Duodenal mucosa (tissue), 2 donors: ENCODE measurements at regions not wholly inside any gene's neighbourhood (a gene's known extent, or its start where the extent isn't known, plus 50 kb on each side); places are given as distances from the start of the nearest gene placed in this dataset.

Experiments used
- H3K27ac ChIP-seq: one replicate; pipeline ENCODE4 v1.7.0; 2013; ENCODE audit warnings: low read depth, low read length
- H3K27me3 ChIP-seq, 2 donors: one replicate each; pipeline ENCODE4 v1.7.0; 2013; ENCODE audit warnings: low read length in 2 of 2, control low read depth in 1 of 2; ENCODE audit not compliant: insufficient read depth in 2 of 2, control insufficient read depth in 1 of 2
- H3K36me3 ChIP-seq, 2 donors: one replicate each; pipeline ENCODE4 v1.7.0; 2013; ENCODE audit warnings: low read length in 2 of 2, control low read depth in 1 of 2; ENCODE audit not compliant: insufficient read depth in 2 of 2, control insufficient read depth in 1 of 2
- H3K4me1 ChIP-seq, 2 donors: one replicate each; pipeline ENCODE4 v1.7.0; 2013; ENCODE audit warnings: low read length in 2 of 2, control low read depth in 1 of 2; ENCODE audit not compliant: insufficient read depth in 2 of 2, control insufficient read depth in 1 of 2
- H3K4me3 ChIP-seq, 2 donors: one replicate each; pipeline ENCODE4 v1.7.0; 2013; ENCODE audit warnings: low read length in 2 of 2, low read depth in 1 of 2
- H3K9ac ChIP-seq, 2 donors: one replicate each; pipeline ENCODE4 v1.7.0; 2013; ENCODE audit warnings: low read length in 2 of 2, low read depth in 1 of 2
- H3K9me3 ChIP-seq, 2 donors: one replicate each; pipeline ENCODE4 v1.7.0; 2013; ENCODE audit warnings: low read length in 2 of 2, control low read depth in 1 of 2; ENCODE audit not compliant: control insufficient read depth in 1 of 2

DNA sequence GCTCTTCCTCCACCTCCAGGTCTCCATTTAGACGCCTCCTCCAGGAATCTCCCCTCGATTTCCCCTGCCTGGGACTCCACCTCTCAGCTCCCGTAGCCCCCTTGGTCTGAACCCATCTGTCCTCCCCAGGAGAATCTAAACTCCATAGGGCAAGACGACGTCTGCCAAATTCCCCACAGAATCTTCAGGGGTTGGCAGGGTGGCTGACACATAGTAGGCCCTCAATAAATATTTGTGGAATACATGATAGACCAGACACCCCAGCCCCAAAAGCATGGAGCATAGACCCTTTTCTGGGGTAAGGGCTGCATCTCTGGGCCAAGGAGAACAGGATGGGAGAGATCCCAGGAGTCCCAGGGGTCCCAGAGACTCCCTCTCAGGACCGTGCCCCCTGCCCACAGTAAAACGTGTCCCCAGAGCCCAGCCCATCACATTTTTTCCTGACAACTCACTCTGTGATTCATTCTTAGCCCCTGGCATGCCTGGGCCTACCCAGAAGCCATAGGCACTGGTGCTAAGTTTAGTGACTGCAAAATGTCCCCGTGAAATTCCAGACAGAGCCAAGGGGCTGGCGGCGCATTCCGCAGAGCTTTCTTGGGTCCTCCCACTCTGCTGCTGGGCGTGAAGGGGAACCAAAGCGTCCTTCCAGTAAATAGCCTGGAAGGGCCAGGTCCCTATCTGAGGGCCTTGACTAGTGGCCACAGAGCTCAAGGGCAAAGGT, 78.0 kb upstream of the SLC6A6 start:
- H3K9me3 ChIP-seq, result no peaks in the 10 kb centered on the region
- no peak overlapping the region for H3K9ac ChIP-seq
- H3K27me3 ChIP-seq, result no peaks in the 10 kb centered on the region
- no peaks in the 10 kb centered on the region for H3K36me3 ChIP-seq
- H3K4me3 ChIP-seq, result no peak overlapping the region
- H3K4me1 ChIP-seq, result peaks cover 0 to 10% of the 10 kb centered on the region in 2 donors
- no peak overlapping the region for H3K27ac ChIP-seq

- H3K27ac ChIP-seq, result no peak overlapping the region
- H3K4me3 ChIP-seq, result no peak overlapping the region
- H3K36me3 ChIP-seq, result no peaks in the 10 kb centered on the region
- H3K9me3 ChIP-seq, result no peaks in the 10 kb centered on the region
- H3K27me3 ChIP-seq, result no peaks in the 10 kb centered on the region
- no peak overlapping the region for H3K9ac ChIP-seq
- H3K4me1 ChIP-seq, result peaks cover 17 to 26% of the 10 kb centered on the region in 2 donors
Measured at GRCh38 chr3:14328422-14328821, 74.0 kb upstream of the SLC6A6 start.

DNA sequence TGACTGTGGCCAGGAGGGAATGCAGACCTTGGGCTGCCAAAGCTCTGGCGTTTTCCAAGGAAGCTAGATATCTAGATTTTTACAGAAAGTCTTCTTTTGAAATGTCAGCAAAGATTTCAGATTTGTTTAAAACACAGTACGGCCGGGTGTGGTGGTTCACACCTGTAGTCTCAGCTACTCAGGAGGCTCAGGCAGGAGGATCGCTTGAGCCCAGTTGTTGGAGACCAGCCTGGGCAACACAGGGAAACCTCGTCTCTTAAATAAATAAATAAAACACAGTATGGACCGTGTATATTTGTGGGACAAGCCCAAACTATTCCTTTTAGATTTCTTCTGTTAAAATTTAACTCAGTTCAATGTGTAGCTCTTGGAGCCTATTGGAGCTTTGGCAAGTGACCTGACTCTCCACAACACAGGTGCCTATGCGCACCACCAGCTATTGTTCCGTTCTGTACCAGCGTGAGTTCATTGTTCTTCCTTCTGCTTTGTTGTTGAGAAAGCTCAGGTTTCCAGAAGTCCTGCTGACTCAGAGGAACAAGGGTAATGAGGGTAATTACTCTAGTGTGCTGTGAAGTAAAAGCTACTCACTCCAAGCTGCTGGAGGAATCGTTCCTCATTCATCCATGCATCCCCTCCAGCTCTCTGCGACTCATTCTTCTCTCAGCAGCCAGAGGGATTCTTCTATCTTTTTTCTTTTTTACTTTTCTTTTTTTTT, 73.1 kb upstream of the SLC6A6 start:
- H3K27ac ChIP-seq, result no peak overlapping the region
- H3K27me3 ChIP-seq, result no peaks in the 10 kb centered on the region

GRCh38 chr3:14329842-14330241, 72.6 kb upstream of the SLC6A6 start:
- no peaks in the 10 kb centered on the region for H3K9me3 ChIP-seq
- no peak overlapping the region for H3K27ac ChIP-seq
- H3K9ac ChIP-seq, result no peak overlapping the region
- peaks cover 27 to 29% of the 10 kb centered on the region in 2 donors for H3K4me1 ChIP-seq
- H3K4me3 ChIP-seq, result no peak overlapping the region
- H3K27me3 ChIP-seq, result no peaks in the 10 kb centered on the region
- H3K36me3 ChIP-seq, result no peaks in the 10 kb centered on the region

More for the DNA sequence above, 73.1 kb upstream of the SLC6A6 start:
- H3K9ac ChIP-seq, result no peak overlapping the region
- H3K36me3 ChIP-seq, result no peaks in the 10 kb centered on the region
- no peaks in the 10 kb centered on the region for H3K9me3 ChIP-seq
- H3K4me3 ChIP-seq, result no peak overlapping the region
- peaks cover 24 to 33% of the 10 kb centered on the region in 2 donors for H3K4me1 ChIP-seq

DNA sequence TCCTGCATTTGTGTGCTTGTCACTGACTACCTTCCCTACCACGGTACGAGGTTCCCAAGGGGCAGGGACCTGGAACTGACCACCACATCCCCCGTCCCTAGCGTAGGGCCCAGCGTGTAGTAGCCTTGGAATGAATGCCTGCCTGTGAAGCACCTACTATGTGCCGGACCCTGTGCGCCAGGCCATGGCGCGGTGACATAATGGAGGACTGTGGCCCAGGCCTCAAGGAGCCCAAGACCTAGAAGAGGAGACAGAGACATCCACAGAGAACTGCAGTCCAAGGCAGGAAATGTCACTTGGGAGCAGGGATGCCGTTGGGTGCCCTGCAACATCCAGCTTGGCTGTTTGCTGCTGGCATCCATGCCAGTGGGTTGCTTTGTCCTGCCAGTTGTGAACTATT, 71.9 kb upstream of the SLC6A6 start:
- peaks cover 27 to 29% of the 10 kb centered on the region in 2 donors for H3K4me1 ChIP-seq

DNA sequence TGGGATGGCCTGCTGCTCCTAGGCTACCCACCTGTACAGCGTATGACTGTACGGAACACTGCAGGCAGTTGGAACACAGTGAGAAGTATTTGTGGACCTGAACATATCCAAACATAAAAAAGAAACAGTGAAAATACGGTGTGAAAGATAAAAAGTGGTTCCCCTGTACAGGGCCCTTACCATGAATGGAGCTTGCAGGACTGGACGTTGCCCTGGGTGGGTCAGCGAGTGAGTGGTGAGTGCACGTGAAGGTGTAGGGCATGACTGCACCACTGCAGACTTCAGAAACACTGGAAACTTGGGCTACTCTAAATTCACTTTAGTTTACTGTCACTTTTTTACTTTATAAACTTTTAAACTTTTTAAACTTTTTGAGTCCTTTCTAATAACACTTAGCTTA, 71.2 kb upstream of the SLC6A6 start:
- peaks cover 27 to 35% of the 10 kb centered on the region in 2 donors for H3K4me1 ChIP-seq
- H3K36me3 ChIP-seq, result no peaks in the 10 kb centered on the region
- no peak overlapping the region for H3K27ac ChIP-seq
- H3K9me3 ChIP-seq, result no peaks in the 10 kb centered on the region
- H3K4me3 ChIP-seq, result no peak overlapping the region
- no peaks in the 10 kb centered on the region for H3K27me3 ChIP-seq
- H3K9ac ChIP-seq, result peak overlapping the region in 1 of 2 donors; percentile 8

More for the DNA sequence above, 71.9 kb upstream of the SLC6A6 start:
- H3K4me3 ChIP-seq, result no peak overlapping the region
- H3K27me3 ChIP-seq, result no peaks in the 10 kb centered on the region
- H3K9me3 ChIP-seq, result no peaks in the 10 kb centered on the region
- no peak overlapping the region for H3K27ac ChIP-seq
- H3K36me3 ChIP-seq, result no peaks in the 10 kb centered on the region
- H3K9ac ChIP-seq, result peak overlapping the region in 1 of 2 donors; percentile 8

DNA sequence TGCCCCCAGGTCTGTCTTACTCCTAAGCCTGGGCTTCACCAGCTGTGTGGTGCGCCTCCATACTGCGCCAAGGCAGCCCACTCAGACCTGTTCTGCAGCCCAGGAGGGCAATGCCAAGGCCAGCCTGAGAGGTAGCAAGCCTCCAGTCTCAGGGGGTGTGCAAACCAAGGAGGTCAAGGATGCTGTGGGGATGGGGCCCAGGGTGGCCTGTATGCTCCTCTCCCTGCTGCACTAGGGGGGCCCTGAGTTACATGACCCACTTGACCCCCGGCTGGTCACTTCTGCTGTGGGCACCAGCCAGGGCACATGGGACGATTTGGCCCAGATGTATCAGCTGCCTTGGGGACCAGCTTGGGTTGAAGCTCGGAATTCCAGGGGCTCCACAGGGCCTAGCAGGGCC, 70.0 kb upstream of the SLC6A6 start:
- H3K27me3 ChIP-seq, result no peaks in the 10 kb centered on the region
- H3K9ac ChIP-seq, result no peak overlapping the region
- no peak overlapping the region for H3K4me3 ChIP-seq
- H3K36me3 ChIP-seq, result no peaks in the 10 kb centered on the region
- peaks cover 27 to 42% of the 10 kb centered on the region in 2 donors for H3K4me1 ChIP-seq
- H3K9me3 ChIP-seq, result no peaks in the 10 kb centered on the region
- no peak overlapping the region for H3K27ac ChIP-seq

DNA sequence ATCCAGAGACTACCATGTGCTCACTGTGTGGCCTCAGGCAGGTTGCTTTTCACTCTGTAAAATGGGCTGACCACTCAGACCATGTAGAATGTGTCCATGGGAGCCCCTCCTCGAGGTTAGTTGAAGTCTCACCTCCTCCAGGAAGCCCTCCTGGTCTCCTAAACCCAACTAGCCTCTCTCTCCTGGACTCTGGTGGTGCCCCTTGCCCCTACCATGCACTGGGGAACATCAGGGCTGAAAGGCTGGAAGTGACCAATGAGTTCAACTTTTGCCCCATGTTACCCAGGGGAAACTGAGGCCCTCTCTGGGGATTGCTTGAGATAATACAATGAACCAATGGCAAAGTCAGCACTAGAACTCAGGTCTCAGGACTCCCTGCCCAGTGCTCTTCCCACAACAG, 69.2 kb upstream of the SLC6A6 start:
- Histone ChIP-seq H3K9me3 (no peaks in the 10 kb centered on the region), H3K36me3 (no peaks in the 10 kb centered on the region), H3K9ac (no peak overlapping the region), H3K4me3 (no peak overlapping the region), H3K27ac (no peak overlapping the region), H3K27me3 (no peaks in the 10 kb centered on the region), H3K4me1 (peaks cover 27 to 42% of the 10 kb centered on the region in 2 donors)

DNA sequence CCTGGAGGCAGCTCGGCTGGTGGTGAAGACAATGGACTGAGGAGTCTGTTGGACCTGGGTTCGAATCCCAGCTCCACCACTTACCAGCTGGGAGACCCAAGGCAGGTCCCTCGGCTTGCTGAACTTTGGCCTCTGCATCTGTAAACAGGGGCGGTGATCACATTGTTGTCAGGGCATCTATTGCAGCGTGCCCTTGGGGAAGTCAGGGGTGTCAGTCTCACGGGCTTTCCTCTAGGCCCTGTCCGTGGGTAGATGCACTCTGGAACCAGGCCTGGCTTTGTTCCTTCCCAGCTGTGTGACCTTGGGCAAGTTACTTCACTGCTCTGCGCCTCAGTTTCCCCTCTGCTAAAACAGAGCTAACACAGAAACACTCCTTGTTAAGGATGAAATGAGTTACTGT, 68.8 kb upstream of the SLC6A6 start:
- no peaks in the 10 kb centered on the region for H3K9me3 ChIP-seq
- no peak overlapping the region for H3K27ac ChIP-seq
- no peaks in the 10 kb centered on the region for H3K36me3 ChIP-seq
- peaks cover 27 to 42% of the 10 kb centered on the region in 2 donors for H3K4me1 ChIP-seq
- H3K9ac ChIP-seq, result no peak overlapping the region
- H3K4me3 ChIP-seq, result no peak overlapping the region
- no peaks in the 10 kb centered on the region for H3K27me3 ChIP-seq

DNA sequence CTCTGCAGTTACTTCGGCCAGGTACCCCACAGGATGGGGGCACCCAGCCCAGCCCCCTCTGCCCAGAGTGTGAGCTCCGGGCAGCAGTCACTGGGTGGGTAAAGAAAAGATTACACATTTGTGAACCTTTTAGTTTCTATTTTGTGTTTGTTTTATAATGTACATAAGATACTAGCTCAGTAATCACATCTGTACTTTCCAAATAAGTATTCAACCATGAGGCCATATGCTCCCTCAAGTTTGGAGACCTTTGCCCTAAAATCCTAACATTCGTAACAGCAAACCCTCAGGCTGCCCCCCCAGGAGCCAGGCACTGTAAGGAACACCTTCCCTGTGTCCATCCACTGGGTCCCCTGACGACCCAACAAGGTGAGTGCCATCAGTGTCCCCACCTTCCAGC, 68.3 kb upstream of the SLC6A6 start:
- Histone ChIP-seq H3K9me3 (no peaks in the 10 kb centered on the region), H3K4me3 (no peak overlapping the region), H3K27ac (no peak overlapping the region), H3K36me3 (no peaks in the 10 kb centered on the region), H3K27me3 (no peaks in the 10 kb centered on the region), H3K4me1 (peaks cover 27 to 42% of the 10 kb centered on the region in 2 donors), H3K9ac (no peak overlapping the region)
